Cerebellar cortex (tissue), 1 donor: ENCODE measurements at regions not wholly inside any gene's neighbourhood (a gene's known extent, or its start where the extent isn't known, plus 50 kb on each side); places are given as distances from the start of the nearest gene placed in this dataset.
"Not testable (repeated sequence)": the region's sequence is repeated elsewhere in the genome, so short reads cannot be mapped to it uniquely, and the experiment has no call there.

ENCODE experiments used
- DNase-seq: peaks from one replicate; pipeline ENCODE4 v3.0.0-alpha.2; 2015; ENCODE audit warnings: low spot score

GRCh38 chr1:232346844-232347243, 283.1 kb downstream of the SIPA1L2 start:
- DNase-seq, result no peak

GRCh38 chr1:232344791-232345399, 285.0 kb downstream of the SIPA1L2 start:
- no peak for DNase-seq

- DNase-seq, result not testable (repeated sequence)
These were observed 285.7 kb downstream of the SIPA1L2 start for GRCh38 chr1:232344186-232344585.

GRCh38 chr1:232340446-232340845, 289.5 kb downstream of the SIPA1L2 start:
- DNase-seq, result no peak

GRCh38 chr1:232339073-232339472, 290.9 kb downstream of the SIPA1L2 start:
- DNase-seq, result no peak

GRCh38 chr1:232335741-232336293, 294.1 kb downstream of the SIPA1L2 start:
- no peak for DNase-seq

- no peak for DNase-seq
These were observed 294.7 kb downstream of the SIPA1L2 start for GRCh38 chr1:232335261-232335660.

- no peak for DNase-seq
These were observed 295.1 kb downstream of the SIPA1L2 start for GRCh38 chr1:232334811-232335210.

- DNase-seq, result no peak
These were observed 295.7 kb downstream of the SIPA1L2 start for GRCh38 chr1:232334246-232334645.

GRCh38 chr1:232333419-232333767, 296.5 kb downstream of the SIPA1L2 start:
- no peak for DNase-seq

GRCh38 chr1:232332710-232333418, 297.1 kb downstream of the SIPA1L2 start:
- DNase-seq, result not testable (repeated sequence)

- no peak for DNase-seq
These were observed 300.7 kb downstream of the SIPA1L2 start for GRCh38 chr1:232329103-232329813.

- no peak for DNase-seq
These were observed 301.3 kb downstream of the SIPA1L2 start for GRCh38 chr1:232328486-232329102.

GRCh38 chr1:232327899-232328298, 302.0 kb downstream of the SIPA1L2 start:
- no peak for DNase-seq

- DNase-seq, result no peak
These were observed 302.7 kb downstream of the SIPA1L2 start for GRCh38 chr1:232327269-232327668.

GRCh38 chr1:232322162-232322734, 307.7 kb downstream of the SIPA1L2 start:
- DNase-seq, result no peak

GRCh38 chr1:232319518-232320210, 310.3 kb downstream of the SIPA1L2 start:
- no peak for DNase-seq

- DNase-seq, result no peak
These were observed 310.9 kb downstream of the SIPA1L2 start for GRCh38 chr1:232319072-232319471.

- DNase-seq, result no peak
These were observed 311.8 kb downstream of the SIPA1L2 start for GRCh38 chr1:232318143-232318542.

GRCh38 chr1:232317350-232317749, 312.6 kb downstream of the SIPA1L2 start:
- DNase-seq, result no peak

GRCh38 chr1:232316864-232317263, 313.1 kb downstream of the SIPA1L2 start:
- DNase-seq, result no peak
